Ectodermal cell (in vitro differentiated cells): ENCODE measurements at regions not wholly inside any gene's neighbourhood (a gene's known extent, or its start where the extent isn't known, plus 50 kb on each side); places are given as distances from the start of the nearest gene placed in this dataset.

ENCODE experiments used
- H3K27ac ChIP-seq: 2 replicates; pipeline ENCODE4 v1.7.0; 2013; ENCODE audit warnings: mild to moderate bottlenecking, low read depth, low read length; ENCODE audit not compliant: insufficient read depth, poor library complexity, severe bottlenecking
- H3K27me3 ChIP-seq: 2 replicates; pipeline ENCODE4 v1.7.0; 2013; ENCODE audit warnings: mild to moderate bottlenecking, low read length; ENCODE audit not compliant: insufficient read depth, control insufficient read depth, poor library complexity, severe bottlenecking
- H3K36me3 ChIP-seq: one replicate; pipeline ENCODE4 v1.7.0; 2013; ENCODE audit warnings: low read length; ENCODE audit not compliant: control insufficient read depth, insufficient read depth
- H3K4me1 ChIP-seq: one replicate; pipeline ENCODE4 v1.7.0; 2013; ENCODE audit warnings: low read length; ENCODE audit not compliant: control insufficient read depth, insufficient read depth
- H3K4me3 ChIP-seq: 2 replicates; pipeline ENCODE4 v1.7.0; 2013; ENCODE audit warnings: low read depth, low read length, control low read depth; ENCODE audit not compliant: insufficient read depth
- H3K9me3 ChIP-seq: 2 replicates; pipeline ENCODE4 v1.7.0; 2013; ENCODE audit warnings: mild to moderate bottlenecking, low read length, moderate library complexity; ENCODE audit not compliant: control insufficient read depth
- WGBS, 2 experiments: methylation state at CpG; one replicate each; pipeline ENCODE4 v1.1.7; 2013; ENCODE audit warnings: missing lambda C conversion rate in 2 of 2; 5-methylcytosine and 5-hydroxymethylcytosine counted together

- H3K27me3 ChIP-seq: no peaks in the 10 kb centered on the region
- no peak overlapping the region for H3K4me3 ChIP-seq
- no peaks in the 10 kb centered on the region for H3K36me3 ChIP-seq
- no peaks in the 10 kb centered on the region for H3K4me1 ChIP-seq
- no peak overlapping the region for H3K27ac ChIP-seq
- 77 to 90% methylated on average over 1 of the region's 1 CpG for WGBS, 2 experiments
- H3K9me3 ChIP-seq: no peaks in the 10 kb centered on the region
Observed at GRCh38 chr16:64394061-64394460, 727.8 kb downstream of the CDH11 start.

- Histone ChIP-seq H3K27ac (no peak overlapping the region), H3K36me3 (no peaks in the 10 kb centered on the region), H3K9me3 (no peaks in the 10 kb centered on the region), H3K4me1 (no peaks in the 10 kb centered on the region), H3K27me3 (no peaks in the 10 kb centered on the region), H3K4me3 (no peak overlapping the region)
- WGBS, 2 experiments: 87 to 100% methylated on average over 1 of the region's 1 CpG
Observed at GRCh38 chr16:64392456-64392855, 729.4 kb downstream of the CDH11 start.

GRCh38 chr16:64391063-64391600 is 730.7 kb downstream of the CDH11 start:
- WGBS, 2 experiments: 93 to 94% methylated on average over 4 of the region's 4 CpGs
- H3K27ac ChIP-seq: no peak overlapping the region

GRCh38 chr16:64390102-64390501 is 731.8 kb downstream of the CDH11 start:
- 92 to 100% methylated on average over 1 to 3 of the region's 4 CpGs for WGBS, 2 experiments
- no peak overlapping the region for H3K4me3 ChIP-seq
- no peaks in the 10 kb centered on the region for H3K4me1 ChIP-seq
- no peaks in the 10 kb centered on the region for H3K36me3 ChIP-seq
- H3K9me3 ChIP-seq: no peaks in the 10 kb centered on the region
- no peaks in the 10 kb centered on the region for H3K27me3 ChIP-seq
- no peak overlapping the region for H3K27ac ChIP-seq

More at GRCh38 chr16:64391063-64391600, 730.7 kb downstream of the CDH11 start:
- H3K36me3 ChIP-seq: no peaks in the 10 kb centered on the region
- H3K4me3 ChIP-seq: no peak overlapping the region
- no peaks in the 10 kb centered on the region for H3K9me3 ChIP-seq
- H3K27me3 ChIP-seq: no peaks in the 10 kb centered on the region
- no peaks in the 10 kb centered on the region for H3K4me1 ChIP-seq

GRCh38 chr16:64384636-64385035 is 737.2 kb downstream of the CDH11 start:
- 85 to 86% methylated on average over 1 to 4 of the region's 4 CpGs for WGBS, 2 experiments
- H3K27ac ChIP-seq: no peak overlapping the region

GRCh38 chr16:64381979-64382378 is 739.9 kb downstream of the CDH11 start:
- Histone ChIP-seq H3K27me3 (no peaks in the 10 kb centered on the region), H3K9me3 (no peaks in the 10 kb centered on the region), H3K4me3 (no peak overlapping the region), H3K27ac (no peak overlapping the region), H3K36me3 (no peaks in the 10 kb centered on the region), H3K4me1 (no peaks in the 10 kb centered on the region)
- 85 to 97% methylated on average over 4 of the region's 4 CpGs for WGBS, 2 experiments

More at GRCh38 chr16:64384636-64385035, 737.2 kb downstream of the CDH11 start:
- H3K36me3 ChIP-seq: no peaks in the 10 kb centered on the region
- H3K9me3 ChIP-seq: no peaks in the 10 kb centered on the region
- no peaks in the 10 kb centered on the region for H3K4me1 ChIP-seq
- no peaks in the 10 kb centered on the region for H3K27me3 ChIP-seq
- H3K4me3 ChIP-seq: no peak overlapping the region

GRCh38 chr16:64380751-64381150 is 741.1 kb downstream of the CDH11 start:
- 73 to 74% methylated on average over 3 of the region's 3 CpGs for WGBS, 2 experiments
- Histone ChIP-seq H3K36me3 (no peaks in the 10 kb centered on the region), H3K9me3 (no peaks in the 10 kb centered on the region), H3K27me3 (no peaks in the 10 kb centered on the region), H3K27ac (no peak overlapping the region), H3K4me1 (no peaks in the 10 kb centered on the region), H3K4me3 (no peak overlapping the region)

- Histone ChIP-seq H3K27ac (no peak overlapping the region), H3K4me3 (no peak overlapping the region), H3K27me3 (no peaks in the 10 kb centered on the region), H3K4me1 (no peaks in the 10 kb centered on the region), H3K9me3 (no peaks in the 10 kb centered on the region), H3K36me3 (no peaks in the 10 kb centered on the region)
- WGBS, 2 experiments: 89 to 96% methylated on average over 2 to 3 of the region's 3 CpGs
Observed at GRCh38 chr16:64375391-64375980, 746.4 kb downstream of the CDH11 start.

- 86 to 90% methylated on average over 1 of the region's 1 CpG for WGBS, 2 experiments
- Histone ChIP-seq H3K27me3 (no peaks in the 10 kb centered on the region), H3K9me3 (no peaks in the 10 kb centered on the region), H3K4me3 (no peak overlapping the region), H3K4me1 (no peaks in the 10 kb centered on the region), H3K27ac (no peak overlapping the region), H3K36me3 (no peaks in the 10 kb centered on the region)
Observed at GRCh38 chr16:64370112-64370511, 751.8 kb downstream of the CDH11 start.

GRCh38 chr16:64365448-64365931 is 756.4 kb downstream of the CDH11 start:
- H3K4me3 ChIP-seq: no peak overlapping the region
- no peaks in the 10 kb centered on the region for H3K27me3 ChIP-seq
- 65% methylated on average over 2 of the region's 2 CpGs; no CpG with 5 or more reads in 1 of the 2 experiments for WGBS, 2 experiments
- H3K36me3 ChIP-seq: no peaks in the 10 kb centered on the region
- H3K27ac ChIP-seq: no peak overlapping the region
- H3K4me1 ChIP-seq: no peaks in the 10 kb centered on the region
- H3K9me3 ChIP-seq: no peaks in the 10 kb centered on the region
